ENCODE measurements at regions not wholly inside any gene's neighbourhood (a gene's known extent, or its start where the extent isn't known, plus 50 kb on each side); places are given as distances from the start of the nearest gene placed in this dataset.

- TF ChIP-seq, protein P1, sequence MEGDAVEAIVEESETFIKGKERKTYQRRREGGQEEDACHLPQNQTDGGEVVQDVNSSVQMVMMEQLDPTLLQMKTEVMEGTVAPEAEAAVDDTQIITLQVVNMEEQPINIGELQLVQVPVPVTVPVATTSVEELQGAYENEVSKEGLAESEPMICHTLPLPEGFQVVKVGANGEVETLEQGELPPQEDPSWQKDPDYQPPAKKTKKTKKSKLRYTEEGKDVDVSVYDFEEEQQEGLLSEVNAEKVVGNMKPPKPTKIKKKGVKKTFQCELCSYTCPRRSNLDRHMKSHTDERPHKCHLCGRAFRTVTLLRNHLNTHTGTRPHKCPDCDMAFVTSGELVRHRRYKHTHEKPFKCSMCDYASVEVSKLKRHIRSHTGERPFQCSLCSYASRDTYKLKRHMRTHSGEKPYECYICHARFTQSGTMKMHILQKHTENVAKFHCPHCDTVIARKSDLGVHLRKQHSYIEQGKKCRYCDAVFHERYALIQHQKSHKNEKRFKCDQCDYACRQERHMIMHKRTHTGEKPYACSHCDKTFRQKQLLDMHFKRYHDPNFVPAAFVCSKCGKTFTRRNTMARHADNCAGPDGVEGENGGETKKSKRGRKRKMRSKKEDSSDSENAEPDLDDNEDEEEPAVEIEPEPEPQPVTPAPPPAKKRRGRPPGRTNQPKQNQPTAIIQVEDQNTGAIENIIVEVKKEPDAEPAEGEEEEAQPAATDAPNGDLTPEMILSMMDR (conservative IDR thresholded peaks at IDR 0.05) = no peak
- no peak for TF ChIP-seq ZFX (IDR thresholded peaks at IDR 0.05)
These were observed 87.9 kb downstream of the AIPL1 start for GRCh38 chr17:6346986-6347385.

Data from C4-2B (cell line).